Epithelial cell of esophagus (primary cell): ENCODE measurements at regions not wholly inside any gene's neighbourhood (a gene's known extent, or its start where the extent isn't known, plus 50 kb on each side); places are given as distances from the start of the nearest gene placed in this dataset.
A peak's percentile ranks its signal among the peaks of the same experiment; 100 is the strongest.
"Not testable (repeated sequence)": the region's sequence is repeated elsewhere in the genome, so short reads cannot be mapped to it uniquely, and the experiment has no call there.

Experiments
- DNase-seq: peaks from one replicate; pipeline ENCODE4 v3.0.0; 2010; ENCODE audit warnings: low read depth
- H3K4me3 ChIP-seq: 2 replicates; pipeline ENCODE4 v1.5.1; 2011; ENCODE audit warnings: mild to moderate bottlenecking, low read length, control low read depth
- TF ChIP-seq, protein P1 (sequence below): IDR thresholded peaks from 2 replicates; pipeline ENCODE4 v1.5.1; 2011; ENCODE audit warnings: low read depth, mild to moderate bottlenecking, low read length, control low read depth, inconsistent platforms; ENCODE audit not compliant: insufficient read depth; ENCODE audit errors: missing control alignments

GRCh38 chr3:178100908-178101307, 435.3 kb upstream of the KCNMB2 start:
- DNase-seq, result no peak
- TF ChIP-seq, protein P1, sequence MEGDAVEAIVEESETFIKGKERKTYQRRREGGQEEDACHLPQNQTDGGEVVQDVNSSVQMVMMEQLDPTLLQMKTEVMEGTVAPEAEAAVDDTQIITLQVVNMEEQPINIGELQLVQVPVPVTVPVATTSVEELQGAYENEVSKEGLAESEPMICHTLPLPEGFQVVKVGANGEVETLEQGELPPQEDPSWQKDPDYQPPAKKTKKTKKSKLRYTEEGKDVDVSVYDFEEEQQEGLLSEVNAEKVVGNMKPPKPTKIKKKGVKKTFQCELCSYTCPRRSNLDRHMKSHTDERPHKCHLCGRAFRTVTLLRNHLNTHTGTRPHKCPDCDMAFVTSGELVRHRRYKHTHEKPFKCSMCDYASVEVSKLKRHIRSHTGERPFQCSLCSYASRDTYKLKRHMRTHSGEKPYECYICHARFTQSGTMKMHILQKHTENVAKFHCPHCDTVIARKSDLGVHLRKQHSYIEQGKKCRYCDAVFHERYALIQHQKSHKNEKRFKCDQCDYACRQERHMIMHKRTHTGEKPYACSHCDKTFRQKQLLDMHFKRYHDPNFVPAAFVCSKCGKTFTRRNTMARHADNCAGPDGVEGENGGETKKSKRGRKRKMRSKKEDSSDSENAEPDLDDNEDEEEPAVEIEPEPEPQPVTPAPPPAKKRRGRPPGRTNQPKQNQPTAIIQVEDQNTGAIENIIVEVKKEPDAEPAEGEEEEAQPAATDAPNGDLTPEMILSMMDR, result no peak
- no peak overlapping the region for H3K4me3 ChIP-seq

GRCh38 chr3:178103140-178103539, 433.1 kb upstream of the KCNMB2 start:
- TF ChIP-seq, protein P1, result no peak

GRCh38 chr3:178107804-178108203, 428.4 kb upstream of the KCNMB2 start:
- H3K4me3 ChIP-seq, result no peak overlapping the region
- TF ChIP-seq, protein P1, result no peak
- DNase-seq, result peak; percentile 27

More at GRCh38 chr3:178103140-178103539, 433.1 kb upstream of the KCNMB2 start:
- no peak for DNase-seq
- no peak overlapping the region for H3K4me3 ChIP-seq

DNA sequence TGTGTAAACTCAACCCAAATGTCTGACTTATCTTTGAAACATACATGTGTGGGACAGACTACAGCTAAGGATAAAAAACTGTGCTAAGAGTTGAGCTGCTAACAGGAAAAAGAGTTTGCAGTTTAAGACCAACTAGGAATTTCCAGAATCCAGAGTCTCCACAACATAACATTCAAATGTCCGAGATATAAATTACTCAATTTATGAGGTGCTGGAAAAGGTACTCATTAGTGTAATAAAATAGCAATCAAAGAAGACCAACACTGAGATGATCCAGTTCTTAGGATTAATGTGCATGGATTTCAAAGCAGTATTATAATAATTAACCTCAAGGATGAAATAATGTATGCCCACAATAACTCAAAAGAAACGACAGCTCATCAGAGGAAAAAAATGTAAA, 426.5 kb upstream of the KCNMB2 start:
- TF ChIP-seq, protein P1, result no peak
- DNase-seq, result no peak
- H3K4me3 ChIP-seq, result no peak overlapping the region

GRCh38 chr3:178112134-178112533, 424.1 kb upstream of the KCNMB2 start:
- DNase-seq, result no peak
- H3K4me3 ChIP-seq, result no peak overlapping the region
- TF ChIP-seq, protein P1, result no peak

DNA sequence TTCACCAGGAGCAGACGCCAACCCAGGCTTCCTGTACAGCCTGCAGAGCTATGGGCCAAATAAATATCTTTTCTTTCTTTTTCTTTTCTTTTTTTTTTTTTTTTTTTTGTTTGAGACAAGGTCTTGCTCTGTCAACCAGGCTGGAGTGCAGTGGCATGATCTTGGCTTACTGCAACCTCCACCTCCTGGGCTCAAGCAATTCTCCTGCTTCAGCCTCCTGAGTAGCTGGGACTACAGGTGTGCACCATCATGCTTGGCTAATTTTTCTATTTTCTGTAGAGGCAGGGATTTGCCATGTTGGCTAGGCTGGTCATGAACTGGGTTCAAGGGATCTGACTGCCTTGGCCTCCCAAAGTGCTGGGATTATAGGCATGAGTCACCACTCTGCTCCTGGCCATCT, 423.7 kb upstream of the KCNMB2 start:
- not testable (repeated sequence) for H3K4me3 ChIP-seq, DNase-seq

DNA sequence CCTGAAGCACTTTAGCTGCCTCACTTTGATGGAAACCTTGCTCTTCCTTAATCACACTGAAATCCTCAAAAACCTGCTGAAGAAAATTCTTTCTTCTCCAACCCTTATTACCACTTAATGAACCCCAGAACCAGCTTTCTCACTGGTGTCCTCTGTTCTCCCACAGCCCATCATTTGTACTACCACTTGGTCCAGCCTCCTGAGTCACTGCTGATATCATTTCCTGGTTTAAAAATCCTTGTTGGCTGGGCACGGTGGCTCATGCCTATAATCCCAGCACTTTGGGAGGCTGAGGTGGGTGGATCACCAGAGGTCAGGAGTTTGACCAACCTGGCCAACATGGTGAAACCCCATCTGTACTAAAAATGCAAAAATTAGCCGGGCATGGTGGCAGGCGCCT, 418.6 kb upstream of the KCNMB2 start:
- DNase-seq, result peak; percentile 32
- H3K4me3 ChIP-seq, result no peak overlapping the region
- TF ChIP-seq, protein P1, result no peak

- DNase-seq, result peak; percentile 82
- not testable (repeated sequence) for H3K4me3 ChIP-seq
These were observed 416.5 kb upstream of the KCNMB2 start for GRCh38 chr3:178119608-178120295.
